Activated CD4-positive, alpha-beta T cell treated with anti-CD3 and anti-CD28 coated beads for 24 hours (primary cell): ENCODE measurements at regions not wholly inside any gene's neighbourhood (a gene's known extent, or its start where the extent isn't known, plus 50 kb on each side); places are given as distances from the start of the nearest gene placed in this dataset.

Experiments
- DNase-seq, 2 donors: peaks; one replicate each; pipeline ENCODE4 v3.0.0-alpha.2; 2020; ENCODE audit warnings: low read depth in 2 of 2

DNA sequence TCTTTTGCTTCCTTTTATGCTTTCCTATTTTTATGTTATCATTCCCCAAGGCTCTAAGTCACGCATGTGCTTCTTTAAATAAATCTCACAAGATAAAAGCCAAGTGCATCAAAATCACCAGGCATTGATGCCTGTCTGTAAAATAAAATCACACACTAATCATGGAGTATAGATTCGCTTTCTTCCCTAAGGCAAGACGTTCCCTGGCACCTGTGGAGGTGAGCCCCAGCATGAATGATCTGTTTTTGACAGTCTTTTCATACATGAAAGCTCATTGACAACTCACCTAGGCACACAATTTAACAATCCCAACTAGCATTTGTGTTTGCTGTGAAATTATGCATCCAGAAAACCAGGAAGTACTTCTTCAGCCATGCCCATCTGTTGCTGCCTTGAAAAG lies 146.9 kb upstream of the DMAC1 start:
- no peak for DNase-seq

- DNase-seq = no peak
These were observed 145.0 kb upstream of the DMAC1 start for GRCh38 chr9:7944572-7944971.

DNA sequence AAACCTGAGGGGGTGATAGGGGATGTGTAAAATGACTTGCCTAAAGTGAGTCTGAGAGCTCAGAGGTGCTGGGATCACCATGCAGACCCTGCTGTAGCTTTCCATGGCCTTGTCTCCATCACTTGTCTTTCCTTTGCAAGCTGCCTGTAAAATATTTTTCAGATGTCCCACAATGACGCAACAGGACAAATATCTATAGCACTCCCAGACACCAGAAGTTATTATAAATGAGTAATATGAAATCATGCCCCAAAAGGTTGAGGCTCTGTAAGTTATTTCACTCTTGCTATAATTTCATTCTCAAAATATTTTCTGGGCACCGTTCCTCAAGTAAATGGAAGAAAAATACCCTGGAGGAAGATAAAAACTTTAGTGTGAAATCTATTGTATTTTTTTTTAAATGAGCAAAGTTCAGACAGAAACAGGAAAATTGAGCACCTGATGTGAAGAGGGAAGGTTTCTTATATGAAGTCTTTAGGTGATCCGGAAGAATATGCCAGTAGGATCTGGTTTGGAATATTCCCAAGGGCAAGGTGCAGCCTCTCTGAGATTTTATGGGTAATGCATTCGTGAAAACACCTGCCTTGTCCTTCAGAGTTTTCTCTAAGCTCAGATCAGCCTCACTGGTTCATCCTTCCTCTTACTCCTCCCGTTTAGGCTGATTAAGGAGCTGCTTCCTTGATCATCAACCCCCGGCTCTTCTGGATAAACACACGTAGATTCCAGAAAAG lies 138.3 kb upstream of the DMAC1 start:
- DNase-seq = no peak

DNA sequence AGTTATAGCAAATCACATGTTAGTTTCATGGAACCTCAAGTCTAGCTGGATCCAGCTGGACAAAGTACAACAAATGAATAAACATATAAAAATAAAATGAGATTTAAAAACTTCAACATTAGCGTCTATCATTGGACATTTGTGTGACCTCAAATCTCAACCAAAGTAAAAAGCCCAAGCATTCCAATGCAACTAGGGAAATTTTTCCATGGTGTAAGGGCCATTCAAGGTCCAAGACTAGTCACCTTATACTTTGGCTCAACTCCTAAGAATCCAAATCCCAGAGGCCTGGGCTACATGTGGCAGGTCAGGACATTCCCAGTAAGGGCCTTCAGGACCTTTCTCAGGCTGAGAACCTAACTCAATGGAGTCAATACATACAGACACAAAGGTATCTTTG lies 137.4 kb upstream of the DMAC1 start:
- DNase-seq = no peak

GRCh38 chr9:7936163-7936562 lies 136.6 kb upstream of the DMAC1 start:
- DNase-seq = no peak

GRCh38 chr9:7935681-7936080 lies 136.1 kb upstream of the DMAC1 start:
- DNase-seq = no peak

DNA sequence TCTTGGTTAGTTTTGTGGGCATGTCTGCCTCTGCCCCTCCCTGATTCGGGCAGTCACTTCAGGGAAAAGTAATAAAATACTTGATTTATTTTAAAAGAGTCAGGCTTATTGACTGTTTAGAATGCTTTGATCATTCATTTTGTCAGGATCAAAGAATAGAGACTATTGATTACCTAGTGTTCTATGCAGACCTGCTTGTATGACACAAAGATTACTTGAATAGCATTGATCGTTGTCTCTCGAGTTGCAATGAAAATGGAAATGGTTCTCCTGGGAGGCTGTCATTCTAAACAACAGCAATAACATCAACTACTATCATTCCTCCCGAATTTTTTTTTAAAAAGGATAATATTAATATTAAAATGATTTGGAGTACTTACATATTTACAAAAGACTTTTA lies 133.2 kb upstream of the DMAC1 start:
- no peak for DNase-seq

DNA sequence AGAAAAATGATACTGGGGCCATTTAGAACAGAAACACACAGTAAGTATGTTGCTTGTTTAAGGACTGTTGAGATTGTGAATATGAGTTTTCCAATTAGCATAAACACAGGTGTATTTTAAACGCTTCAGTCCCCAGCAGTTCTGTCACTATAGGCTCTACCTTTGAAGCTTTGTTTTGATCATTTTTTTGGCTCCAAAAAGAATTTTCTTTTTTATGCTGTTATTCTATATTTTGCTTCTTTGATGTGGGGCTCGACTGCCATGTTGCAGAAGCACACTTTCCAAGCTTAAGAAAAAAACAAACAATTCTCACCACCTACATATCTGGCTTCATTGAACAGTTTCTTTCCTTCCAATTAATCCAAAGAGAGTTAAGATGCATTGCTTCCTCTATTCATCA lies 131.0 kb upstream of the DMAC1 start:
- DNase-seq = no peak

DNA sequence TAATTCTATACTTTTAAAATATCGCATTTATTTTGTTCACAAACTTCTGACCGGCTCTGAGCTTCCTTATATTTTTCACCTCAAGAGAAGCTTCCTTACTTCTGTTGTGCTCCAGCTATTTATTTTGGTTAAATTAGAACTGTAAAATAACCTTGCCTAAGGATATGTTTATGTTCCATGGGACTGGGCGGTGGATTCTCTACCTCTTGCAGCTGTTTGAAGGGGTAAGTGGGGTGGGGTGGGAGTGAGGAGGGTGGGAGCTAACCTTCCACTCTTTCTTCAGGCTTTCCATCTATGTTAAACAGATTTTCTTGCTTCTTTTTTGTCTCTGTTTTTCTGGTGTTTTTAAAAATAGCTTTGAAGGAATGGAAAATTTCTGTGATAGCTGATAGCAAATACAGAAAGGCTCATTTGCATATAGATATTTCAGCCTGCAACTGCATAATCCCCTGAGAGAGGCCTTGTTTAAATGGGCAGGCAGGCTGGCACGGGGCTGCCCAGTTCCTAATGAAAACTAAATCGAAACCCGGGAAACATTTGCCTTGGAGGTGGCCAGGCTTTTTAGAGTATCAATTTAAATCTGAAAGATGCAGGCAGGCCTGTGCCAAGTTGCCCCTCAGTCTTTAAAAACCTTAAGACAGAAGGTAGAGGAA lies 122.1 kb upstream of the DMAC1 start:
- DNase-seq = no peak

DNA sequence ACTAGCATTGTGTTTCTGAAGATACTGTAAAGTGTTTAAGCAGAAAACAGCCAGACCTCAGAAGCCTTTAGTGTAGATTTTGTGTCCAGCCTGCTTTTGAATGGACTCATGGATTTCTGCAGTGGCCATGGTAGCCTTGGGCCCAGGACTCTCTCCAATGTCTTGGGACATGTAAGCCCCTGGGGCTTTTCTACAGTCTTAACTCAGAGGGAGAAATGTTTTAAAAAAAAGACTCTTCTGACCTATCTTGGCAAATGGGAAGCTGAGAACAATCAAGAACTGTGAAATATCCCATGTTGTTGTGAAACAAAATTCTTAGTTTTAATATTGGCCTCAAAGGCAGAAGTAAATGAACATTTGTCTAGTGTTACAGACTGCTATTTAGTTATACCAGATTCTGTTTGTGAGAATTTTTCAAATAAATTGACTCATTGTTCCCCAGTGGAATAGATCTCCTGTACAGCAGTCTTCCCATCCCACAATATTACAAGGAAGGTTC lies 112.5 kb upstream of the DMAC1 start:
- no peak for DNase-seq

- no peak for DNase-seq
These were observed 110.9 kb upstream of the DMAC1 start for GRCh38 chr9:7910426-7911020.

GRCh38 chr9:7909537-7909936 lies 110.0 kb upstream of the DMAC1 start:
- no peak for DNase-seq

DNA sequence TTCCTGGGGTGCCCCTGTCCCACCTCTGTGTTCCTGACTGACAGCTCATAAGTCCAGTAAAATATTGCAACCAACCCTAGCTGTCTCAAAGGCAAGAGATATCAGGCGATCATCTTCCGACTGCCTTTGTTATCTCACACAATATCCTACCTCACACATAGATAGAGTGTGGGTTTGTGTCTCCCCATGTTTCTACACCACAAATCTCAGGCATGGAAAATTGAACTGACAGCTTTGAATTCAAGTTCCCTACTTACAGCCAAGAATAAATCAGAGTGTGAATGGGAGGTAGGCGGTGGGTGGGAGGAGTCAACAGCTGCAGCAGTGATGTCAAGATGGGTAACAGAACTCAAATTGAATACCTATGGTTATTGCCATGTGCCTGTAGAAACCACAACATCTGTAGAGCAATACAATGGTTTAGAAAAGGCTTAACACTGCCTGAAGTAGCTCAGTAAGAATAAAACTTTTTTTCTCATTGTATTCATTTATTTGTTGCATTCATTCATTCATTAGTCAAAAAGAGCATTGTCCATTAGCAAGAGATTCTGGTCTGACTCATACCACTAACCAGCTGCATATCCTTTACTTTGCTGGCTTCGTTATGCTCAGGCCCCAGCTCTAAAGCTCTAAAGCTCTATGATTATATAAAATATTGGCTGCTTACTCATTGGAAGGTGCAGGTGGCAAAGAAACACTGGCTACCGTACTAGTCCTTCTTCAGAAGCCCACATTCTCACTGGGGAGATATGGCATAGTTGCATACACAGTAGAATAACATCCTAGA lies 108.2 kb upstream of the DMAC1 start:
- DNase-seq = no peak

DNA sequence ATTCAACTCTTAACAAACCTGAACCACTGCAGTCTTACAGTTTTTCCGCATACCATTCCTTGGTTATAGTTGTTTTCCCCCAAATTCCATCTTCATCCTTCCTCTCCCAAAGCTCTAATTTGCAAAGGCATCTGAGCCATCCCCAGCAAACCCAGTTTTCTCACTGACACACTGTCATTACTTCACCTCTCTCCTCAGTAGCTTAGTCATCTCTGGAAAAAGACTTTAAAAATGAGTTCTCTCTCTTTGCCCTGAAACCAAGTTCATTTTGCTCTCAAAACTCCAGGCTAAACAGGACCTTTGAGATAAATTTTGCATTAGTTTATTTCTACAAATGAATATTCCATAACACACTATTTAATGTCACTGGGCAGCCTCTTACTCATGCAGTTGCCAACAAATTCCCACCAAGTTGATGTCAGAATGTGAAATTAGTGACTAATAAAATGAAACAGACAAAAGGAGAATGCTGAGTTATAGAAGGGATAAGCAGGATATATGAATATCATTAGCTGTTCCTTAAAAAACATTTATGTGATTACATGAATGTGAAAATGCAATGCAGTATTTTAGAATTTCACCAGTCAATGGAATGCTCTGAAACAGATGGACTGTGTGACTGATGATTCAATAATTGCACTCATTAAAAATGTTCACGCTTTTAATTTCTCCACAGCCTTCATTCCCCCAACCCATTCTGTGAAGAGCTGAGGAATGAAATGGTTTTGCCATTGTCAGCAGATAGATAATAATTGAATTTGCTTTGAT lies 107.4 kb upstream of the DMAC1 start:
- no peak for DNase-seq

DNA sequence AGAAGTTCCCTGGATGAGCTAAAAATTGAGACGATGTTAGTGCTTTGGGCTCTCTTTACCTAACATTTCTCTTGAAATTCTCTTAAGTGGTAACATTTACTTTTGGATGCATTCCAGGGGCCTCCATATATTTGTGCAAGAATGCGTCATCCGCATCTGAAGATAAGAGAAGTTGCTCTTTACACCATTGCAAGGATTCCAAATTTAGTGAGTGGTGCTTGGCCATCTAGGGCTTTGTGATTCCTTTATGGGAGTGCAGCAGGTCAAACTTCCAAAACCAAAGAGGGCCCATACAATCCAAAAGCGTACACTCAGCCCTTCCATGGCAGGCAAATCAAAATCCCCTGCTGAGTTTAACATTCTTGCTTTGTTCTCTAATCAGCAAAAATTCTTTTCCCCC lies 102.0 kb upstream of the DMAC1 start:
- no peak for DNase-seq

- no peak for DNase-seq
These were observed 101.0 kb upstream of the DMAC1 start for GRCh38 chr9:7900541-7900940.

DNA sequence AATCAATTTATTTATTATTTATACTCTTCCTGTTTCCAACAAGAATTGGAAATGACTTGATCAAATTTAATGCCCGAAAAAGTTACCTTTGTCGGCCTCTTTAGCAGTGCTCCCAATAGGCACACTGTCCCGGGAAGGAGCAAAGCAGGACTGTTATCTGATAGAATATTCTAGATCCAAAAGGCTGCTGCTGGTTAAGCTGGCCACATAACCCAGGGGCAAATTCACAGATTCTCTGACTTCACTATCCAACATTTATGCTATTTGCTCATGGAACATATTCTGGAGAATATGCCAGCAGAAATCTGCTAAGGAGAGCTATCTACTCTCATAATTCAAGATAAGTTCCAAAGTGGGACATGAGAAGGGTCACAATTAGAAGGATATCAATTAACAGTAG lies 100.2 kb upstream of the DMAC1 start:
- DNase-seq = no peak

- DNase-seq = no peak
These were observed 94.7 kb upstream of the DMAC1 start for GRCh38 chr9:7894231-7894630.

- DNase-seq = no peak
These were observed 93.4 kb upstream of the DMAC1 start for GRCh38 chr9:7892975-7893374.

- peak in 1 of 2 donors; percentile 1 for DNase-seq
These were observed 80.1 kb upstream of the DMAC1 start for GRCh38 chr9:7879551-7880245.
